Cardiac fibroblast (primary cell): ENCODE measurements at regions not wholly inside any gene's neighbourhood (a gene's known extent, or its start where the extent isn't known, plus 50 kb on each side); places are given as distances from the start of the nearest gene placed in this dataset.

Experiments
- DNase-seq, 2 donors: peaks; one replicate each; pipeline versions ENCODE4 v3.0.0 to v3.0.0-alpha.2; 2010; ENCODE audit warnings: low read depth in 2 of 2
- H3K4me3 ChIP-seq, 2 donors: replicated peaks in 1 of 2; 1 replicate in 1 of 2; 2 replicates in 1 of 2; pipeline ENCODE4 v1.5.1; 2011; ENCODE audit warnings: low read depth in 2 of 2, low read length in 2 of 2, mild to moderate bottlenecking in 2 of 2, moderate library complexity in 1 of 2
- TF ChIP-seq, protein P1 (sequence below): IDR thresholded peaks from one replicate; pipeline ENCODE4 v1.5.1; 2011; ENCODE audit warnings: low read depth, mild to moderate bottlenecking, low read length, inconsistent platforms

DNA sequence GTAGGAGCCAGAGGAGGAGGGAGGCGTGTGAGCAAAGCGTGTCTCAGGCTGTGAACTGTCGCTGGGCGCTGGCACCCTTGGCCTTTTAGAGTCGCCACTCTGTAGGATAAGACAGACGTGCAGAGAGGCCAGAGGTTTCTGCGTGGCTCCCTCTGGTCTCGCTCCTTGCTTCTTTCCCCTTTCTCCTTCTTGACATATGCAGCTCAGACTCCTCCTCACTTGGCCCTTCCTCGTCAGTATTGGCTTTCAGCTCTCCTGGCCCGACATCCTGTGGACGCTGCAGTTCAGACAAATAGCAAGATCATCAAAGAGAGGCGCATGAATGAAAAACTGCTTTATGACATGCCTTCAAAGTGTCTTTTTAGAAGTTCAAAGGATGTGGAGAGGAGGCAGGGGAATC, 116.8 kb upstream of the SPRY4 start:
- peak; percentile 63 to 76 for DNase-seq
- no peak overlapping the region for H3K4me3 ChIP-seq
- TF ChIP-seq, protein P1, sequence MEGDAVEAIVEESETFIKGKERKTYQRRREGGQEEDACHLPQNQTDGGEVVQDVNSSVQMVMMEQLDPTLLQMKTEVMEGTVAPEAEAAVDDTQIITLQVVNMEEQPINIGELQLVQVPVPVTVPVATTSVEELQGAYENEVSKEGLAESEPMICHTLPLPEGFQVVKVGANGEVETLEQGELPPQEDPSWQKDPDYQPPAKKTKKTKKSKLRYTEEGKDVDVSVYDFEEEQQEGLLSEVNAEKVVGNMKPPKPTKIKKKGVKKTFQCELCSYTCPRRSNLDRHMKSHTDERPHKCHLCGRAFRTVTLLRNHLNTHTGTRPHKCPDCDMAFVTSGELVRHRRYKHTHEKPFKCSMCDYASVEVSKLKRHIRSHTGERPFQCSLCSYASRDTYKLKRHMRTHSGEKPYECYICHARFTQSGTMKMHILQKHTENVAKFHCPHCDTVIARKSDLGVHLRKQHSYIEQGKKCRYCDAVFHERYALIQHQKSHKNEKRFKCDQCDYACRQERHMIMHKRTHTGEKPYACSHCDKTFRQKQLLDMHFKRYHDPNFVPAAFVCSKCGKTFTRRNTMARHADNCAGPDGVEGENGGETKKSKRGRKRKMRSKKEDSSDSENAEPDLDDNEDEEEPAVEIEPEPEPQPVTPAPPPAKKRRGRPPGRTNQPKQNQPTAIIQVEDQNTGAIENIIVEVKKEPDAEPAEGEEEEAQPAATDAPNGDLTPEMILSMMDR, result no peak

DNA sequence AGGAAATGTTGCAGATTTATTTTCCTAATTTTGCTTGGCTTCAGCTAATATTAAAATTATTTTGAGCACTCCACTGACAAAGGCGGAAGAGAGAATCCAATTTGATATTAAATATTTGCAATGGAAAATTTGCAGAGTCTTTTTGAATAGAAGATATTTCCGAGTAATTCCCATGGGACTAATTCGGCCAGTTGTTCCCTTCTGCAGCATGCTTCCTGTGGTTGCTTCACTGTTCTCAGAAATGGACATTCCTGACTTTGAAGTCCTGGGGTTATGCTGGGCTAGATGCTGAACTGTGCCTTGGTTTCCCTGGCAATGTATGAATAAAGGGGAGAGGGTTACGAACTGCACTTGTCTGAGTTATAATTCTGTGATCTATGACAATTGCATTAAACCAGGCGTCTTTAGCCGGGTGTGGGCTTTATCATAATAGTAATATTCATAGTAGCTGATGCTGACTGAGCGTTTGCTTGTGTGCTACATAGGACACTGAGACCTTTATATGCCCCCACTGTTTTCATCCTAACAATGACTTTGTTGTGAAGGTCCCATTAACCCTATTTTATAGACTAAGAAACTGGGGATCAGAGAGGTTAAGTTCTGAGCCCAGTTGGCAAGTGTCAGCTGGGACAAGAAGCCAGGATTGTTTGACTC, 114.5 kb upstream of the SPRY4 start:
- TF ChIP-seq, protein P1, result no peak
- DNase-seq, result peak; percentile 81 to 85
- no peak overlapping the region for H3K4me3 ChIP-seq

GRCh38 chr5:142438573-142438972, 113.8 kb upstream of the SPRY4 start:
- no peak for DNase-seq

DNA sequence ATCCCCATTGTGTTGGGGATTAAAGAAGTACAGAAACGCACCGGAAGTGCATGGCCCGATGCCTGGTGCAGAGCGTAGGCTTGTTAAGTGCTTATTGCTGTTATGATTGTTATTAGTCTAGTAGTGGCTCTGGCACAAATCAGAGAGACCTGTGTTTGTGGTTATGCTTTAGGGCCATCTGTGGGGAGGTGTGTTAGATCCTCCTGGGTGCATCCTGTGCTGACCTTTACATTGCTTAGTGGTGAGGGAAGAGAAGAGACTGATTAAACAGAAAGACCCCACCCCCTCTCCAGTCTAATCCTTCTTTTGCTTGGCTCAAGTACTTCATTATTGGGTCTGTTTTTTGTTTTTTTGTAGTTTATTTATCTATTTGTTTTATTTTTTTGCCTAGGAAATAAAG, 112.7 kb upstream of the SPRY4 start:
- TF ChIP-seq, protein P1, result no peak

More at GRCh38 chr5:142438573-142438972, 113.8 kb upstream of the SPRY4 start:
- TF ChIP-seq, protein P1, result no peak
- no peak overlapping the region for H3K4me3 ChIP-seq

GRCh38 chr5:142435410-142436115, 110.7 kb upstream of the SPRY4 start:
- DNase-seq, result no peak
- no peak overlapping the region for H3K4me3 ChIP-seq
- TF ChIP-seq, protein P1, result no peak

More for the DNA sequence above, 112.7 kb upstream of the SPRY4 start:
- no peak overlapping the region for H3K4me3 ChIP-seq
- no peak for DNase-seq

DNA sequence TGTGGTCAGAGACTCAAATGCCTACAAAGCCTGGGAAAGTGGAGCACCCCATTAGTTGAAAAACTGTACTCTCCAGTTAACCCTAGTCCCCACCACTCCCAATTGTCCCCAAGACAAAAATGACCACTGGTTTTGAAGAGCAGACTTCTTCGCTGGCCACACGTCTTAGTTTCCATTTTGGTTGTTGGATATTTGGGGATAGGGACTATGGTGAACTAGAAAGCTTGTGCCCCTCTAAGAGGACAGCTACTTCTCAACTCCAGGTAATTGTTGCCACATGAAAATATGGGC, 109.4 kb upstream of the SPRY4 start:
- no peak overlapping the region for H3K4me3 ChIP-seq
- TF ChIP-seq, protein P1, result no peak
- no peak for DNase-seq
